Stimulated activated CD8-positive, alpha-beta memory T cell treated with anti-CD3 and anti-CD28 coated beads, Interleukin-15, amount 100 ng/mL, for 24 hours (primary cell): ENCODE measurements at regions not wholly inside any gene's neighbourhood (a gene's known extent, or its start where the extent isn't known, plus 50 kb on each side); places are given as distances from the start of the nearest gene placed in this dataset.
A peak's percentile ranks its signal among the peaks of the same experiment; 100 is the strongest.
"Not testable (repeated sequence)": the region's sequence is repeated elsewhere in the genome, so short reads cannot be mapped to it uniquely, and the experiment has no call there.

Experiments used
- DNase-seq: peaks from one replicate; pipeline ENCODE4 v3.0.0-alpha.2; 2020; ENCODE audit warnings: low read depth

- not testable (repeated sequence) for DNase-seq
Measured at GRCh38 chrY:17579956-17580519, 300.0 kb downstream of the CDY2B start.

- peak; percentile 0 for DNase-seq
Measured at GRCh38 chrY:17579131-17579955, 300.7 kb downstream of the CDY2B start.

GRCh38 chrY:17563114-17563513 lies 316.9 kb downstream of the CDY2B start:
- not testable (repeated sequence) for DNase-seq
